ENCODE measurements at regions not wholly inside any gene's neighbourhood (a gene's known extent, or its start where the extent isn't known, plus 50 kb on each side); places are given as distances from the start of the nearest gene placed in this dataset.

DNA sequence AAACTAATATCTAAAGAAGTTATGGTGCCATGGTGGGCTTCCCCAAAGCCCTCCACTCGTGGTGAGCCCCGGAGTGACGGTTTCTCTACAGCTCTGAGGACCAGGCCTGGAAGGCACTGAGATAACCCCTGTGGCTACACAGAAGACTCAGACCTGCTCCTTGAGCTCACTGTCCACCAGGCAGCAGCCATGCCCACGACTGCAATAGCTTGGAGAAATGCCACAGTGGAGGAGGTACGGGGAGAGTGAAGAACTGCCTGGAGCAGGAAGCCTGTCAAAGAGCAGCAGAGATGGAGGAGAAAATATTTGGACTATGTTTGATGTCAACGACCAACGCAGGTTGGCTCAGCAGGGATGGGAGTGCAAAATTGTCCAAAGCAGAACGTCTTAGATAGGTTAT is 300.1 kb upstream of the NPSR1 start:
- H3K4me1 ChIP-seq (replicated peaks in 1 of 4; ENCODE audit: control insufficient read depth in 3 of 4, insufficient read depth in 4 of 4, low read length in 3 of 4), result peaks cover 0 to 3% (median 0%) of the 10 kb centered on the region in 4 experiments; a peak in 2 of 7 replicates
- no peak overlapping the region for H2BK20ac ChIP-seq (ENCODE audit: low read length)
- peak overlapping the region; percentile 12; the same call in 1 of the 2 replicates for H2BK12ac ChIP-seq (ENCODE audit: low read depth, low read length)
- no peak overlapping the region for H3K27ac ChIP-seq (ENCODE audit: low read depth, low read length)
- DNase-seq (ENCODE audit: low read depth in 1 of 2, low spot score in 2 of 2) (no peak), FAIRE-seq (no peak)
- no peak overlapping the region for H4K8ac ChIP-seq (ENCODE audit: extremely low read depth, insufficient read depth, low read length)
- POLR2A ChIA-PET (ENCODE audit: partially characterized antibody), result no interaction called here
- H4K5ac ChIP-seq (ENCODE audit: insufficient read length, low read depth, low read length), result no peak overlapping the region
- no peaks in the 10 kb centered on the region for H3K36me3 ChIP-seq (ENCODE audit: control insufficient read depth in 2 of 4, insufficient read depth in 4 of 4, low read length in 3 of 4)
- no peaks in the 10 kb centered on the region for H3K23me2 ChIP-seq (ENCODE audit: low read depth, low read length)
- peaks cover 0 to 2% of the 10 kb centered on the region in 2 experiments for H4K20me1 ChIP-seq (replicated peaks in 1 of 2; ENCODE audit: control insufficient read depth in 1 of 2, insufficient read depth in 2 of 2, low read length in 2 of 2)
- H2BK15ac ChIP-seq (ENCODE audit: low read length), result no peak overlapping the region
- H3K79me1 ChIP-seq (ENCODE audit: low read depth, low read length), result no peaks in the 10 kb centered on the region
- no peak overlapping the region for H3K9ac ChIP-seq (replicated peaks in 1 of 4; ENCODE audit: extremely low read depth in 1 of 4, low read depth in 3 of 4, low read length in 3 of 4)
- H3K18ac ChIP-seq (ENCODE audit: extremely low read depth, low read length), result no peak overlapping the region
- no peak overlapping the region for H2AK5ac ChIP-seq (ENCODE audit: low read depth, low read length)
- WGBS, 2 experiments (ENCODE audit: extremely low coverage in 1 of 2, insufficient coverage in 1 of 2, insufficient read length in 1 of 2, insufficient replicate concordance in 2 of 2, low coverage in 1 of 2, low lambda C conversion rate in 2 of 2, missing lambda C conversion rate in 1 of 2), result 86% methylated on average over 8 of the region's 8 CpGs; no CpG with 5 or more reads in 1 of the 2 experiments
- no peak overlapping the region for H3K4me2 ChIP-seq (ENCODE audit: insufficient read depth in 1 of 2, low read depth in 2 of 2, low read length in 2 of 2)
- peaks cover 14 to 44% (median 36%) of the 10 kb centered on the region in 4 experiments for H3K27me3 ChIP-seq (replicated peaks in 1 of 4; ENCODE audit: control insufficient read depth in 3 of 4, extremely low read depth in 1 of 4, insufficient read depth in 3 of 4, low read length in 3 of 4)
- H3K9me3 ChIP-seq (ENCODE audit: insufficient read depth in 2 of 2, low read depth in 1 of 2, low read length in 1 of 2), result no peaks in the 10 kb centered on the region
- no peak overlapping the region for H3K4ac ChIP-seq (replicated peaks; ENCODE audit: insufficient read length, low read depth, low read length)
- no peak overlapping the region for H2AFZ ChIP-seq (ENCODE audit: low read length)
- H2BK120ac ChIP-seq (replicated peaks; ENCODE audit: low read depth, low read length), result no peak overlapping the region
- CTCF ChIA-PET (ENCODE audit: partially characterized antibody), result interaction anchor here (1.0 to 1.8 kb wide), 4 partner anchors 63 to 285 kb away, joined by 3 to 4 read pairs (median 4); no protein-coding TSS in a partner anchor
- H3K14ac ChIP-seq (ENCODE audit: insufficient read length), result no peak overlapping the region
- H3K79me2 ChIP-seq (ENCODE audit: control insufficient read depth in 1 of 2, insufficient read depth in 2 of 2, low read length in 2 of 2), result no peaks in the 10 kb centered on the region
- no peak overlapping the region for H4K91ac ChIP-seq (replicated peaks; ENCODE audit: insufficient read length, low read length)
- no peak overlapping the region for H3K4me3 ChIP-seq (ENCODE audit: extremely low read depth in 1 of 4, insufficient read depth in 2 of 4, low read depth in 3 of 4, low read length in 4 of 4)
- H3K23ac ChIP-seq (ENCODE audit: insufficient read length), result no peak overlapping the region
- H2BK5ac ChIP-seq (ENCODE audit: low read depth, low read length), result no peak overlapping the region
- H3K56ac ChIP-seq (replicated peaks; ENCODE audit: insufficient read length, low read depth, low read length), result no peak overlapping the region
- TF ChIP-seq CHD2 (IDR thresholded peaks at IDR 0.05; ENCODE audit: low read length) (no peak), GABPA (IDR thresholded peaks at IDR 0.05; ENCODE audit: borderline replicate concordance, insufficient read depth, low read length) (no peak), BCL11A (IDR thresholded peaks at IDR 0.05; ENCODE audit: low read depth in 2 of 2, low read length in 2 of 2) (no peak), NANOG (IDR thresholded peaks at IDR 0.05; ENCODE audit: insufficient read depth, low read depth, low read length, poor library complexity, severe bottlenecking) (no peak), EGR1 (IDR thresholded peaks at IDR 0.05; ENCODE audit: borderline replicate concordance, low read depth, low read length) (no peak), RFX5 (IDR thresholded peaks at IDR 0.05; ENCODE audit: borderline replicate concordance, low read depth, low read length) (no peak), SRF (IDR thresholded peaks at IDR 0.05; ENCODE audit: low read depth, low read length) (no peak), KDM4A (IDR thresholded peaks at IDR 0.05; ENCODE audit: low read depth, low read length, severe bottlenecking) (no peak), SIRT6 (IDR thresholded peaks at IDR 0.05; ENCODE audit: low read length) (no peak), SUZ12 (IDR thresholded peaks at IDR 0.05; ENCODE audit: low read length) (no peak), ZNF274 (IDR thresholded peaks at IDR 0.05; ENCODE audit: borderline replicate concordance, extremely low read depth, low read length) (no peak), RXRA (IDR thresholded peaks at IDR 0.05; ENCODE audit: insufficient read depth, low read depth, low read length) (no peak), CREB1 (IDR thresholded peaks at IDR 0.05) (no peak)
- TF ChIP-seq, protein P1, sequence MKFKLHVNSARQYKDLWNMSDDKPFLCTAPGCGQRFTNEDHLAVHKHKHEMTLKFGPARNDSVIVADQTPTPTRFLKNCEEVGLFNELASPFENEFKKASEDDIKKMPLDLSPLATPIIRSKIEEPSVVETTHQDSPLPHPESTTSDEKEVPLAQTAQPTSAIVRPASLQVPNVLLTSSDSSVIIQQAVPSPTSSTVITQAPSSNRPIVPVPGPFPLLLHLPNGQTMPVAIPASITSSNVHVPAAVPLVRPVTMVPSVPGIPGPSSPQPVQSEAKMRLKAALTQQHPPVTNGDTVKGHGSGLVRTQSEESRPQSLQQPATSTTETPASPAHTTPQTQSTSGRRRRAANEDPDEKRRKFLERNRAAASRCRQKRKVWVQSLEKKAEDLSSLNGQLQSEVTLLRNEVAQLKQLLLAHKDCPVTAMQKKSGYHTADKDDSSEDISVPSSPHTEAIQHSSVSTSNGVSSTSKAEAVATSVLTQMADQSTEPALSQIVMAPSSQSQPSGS (IDR thresholded peaks at IDR 0.05; ENCODE audit: low read length), result no peak

Measured in H1 (cell line).